ENCODE measurements at regions not wholly inside any gene's neighbourhood (a gene's known extent, or its start where the extent isn't known, plus 50 kb on each side); places are given as distances from the start of the nearest gene placed in this dataset.
"Not testable (repeated sequence)": the region's sequence is repeated elsewhere in the genome, so short reads cannot be mapped to it uniquely, and the experiment has no call there.

DNA sequence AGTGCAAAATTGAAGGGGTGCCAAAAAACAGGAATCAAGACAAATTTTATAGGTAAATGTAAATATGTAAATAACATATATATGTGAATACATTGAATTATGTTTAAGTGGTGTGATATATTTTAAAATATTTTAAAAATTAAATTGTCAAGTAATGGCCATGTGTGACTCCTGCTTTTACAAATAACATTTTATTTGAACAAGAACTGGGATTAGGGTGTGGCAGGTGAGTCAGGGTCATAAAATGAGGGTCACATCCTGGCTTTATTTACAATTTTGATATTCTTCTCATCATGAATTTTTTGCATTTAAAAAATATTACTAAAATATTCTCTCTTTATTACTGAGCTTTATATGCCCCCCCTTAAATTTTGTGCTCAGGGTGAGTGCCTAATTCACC lies 601.1 kb upstream of the MAN1A1 start:
- TF ChIP-seq, protein P1, sequence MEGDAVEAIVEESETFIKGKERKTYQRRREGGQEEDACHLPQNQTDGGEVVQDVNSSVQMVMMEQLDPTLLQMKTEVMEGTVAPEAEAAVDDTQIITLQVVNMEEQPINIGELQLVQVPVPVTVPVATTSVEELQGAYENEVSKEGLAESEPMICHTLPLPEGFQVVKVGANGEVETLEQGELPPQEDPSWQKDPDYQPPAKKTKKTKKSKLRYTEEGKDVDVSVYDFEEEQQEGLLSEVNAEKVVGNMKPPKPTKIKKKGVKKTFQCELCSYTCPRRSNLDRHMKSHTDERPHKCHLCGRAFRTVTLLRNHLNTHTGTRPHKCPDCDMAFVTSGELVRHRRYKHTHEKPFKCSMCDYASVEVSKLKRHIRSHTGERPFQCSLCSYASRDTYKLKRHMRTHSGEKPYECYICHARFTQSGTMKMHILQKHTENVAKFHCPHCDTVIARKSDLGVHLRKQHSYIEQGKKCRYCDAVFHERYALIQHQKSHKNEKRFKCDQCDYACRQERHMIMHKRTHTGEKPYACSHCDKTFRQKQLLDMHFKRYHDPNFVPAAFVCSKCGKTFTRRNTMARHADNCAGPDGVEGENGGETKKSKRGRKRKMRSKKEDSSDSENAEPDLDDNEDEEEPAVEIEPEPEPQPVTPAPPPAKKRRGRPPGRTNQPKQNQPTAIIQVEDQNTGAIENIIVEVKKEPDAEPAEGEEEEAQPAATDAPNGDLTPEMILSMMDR (IDR thresholded peaks at IDR 0.05; ENCODE audit: unreplicated experiment in 3 of 3) = no peak

DNA sequence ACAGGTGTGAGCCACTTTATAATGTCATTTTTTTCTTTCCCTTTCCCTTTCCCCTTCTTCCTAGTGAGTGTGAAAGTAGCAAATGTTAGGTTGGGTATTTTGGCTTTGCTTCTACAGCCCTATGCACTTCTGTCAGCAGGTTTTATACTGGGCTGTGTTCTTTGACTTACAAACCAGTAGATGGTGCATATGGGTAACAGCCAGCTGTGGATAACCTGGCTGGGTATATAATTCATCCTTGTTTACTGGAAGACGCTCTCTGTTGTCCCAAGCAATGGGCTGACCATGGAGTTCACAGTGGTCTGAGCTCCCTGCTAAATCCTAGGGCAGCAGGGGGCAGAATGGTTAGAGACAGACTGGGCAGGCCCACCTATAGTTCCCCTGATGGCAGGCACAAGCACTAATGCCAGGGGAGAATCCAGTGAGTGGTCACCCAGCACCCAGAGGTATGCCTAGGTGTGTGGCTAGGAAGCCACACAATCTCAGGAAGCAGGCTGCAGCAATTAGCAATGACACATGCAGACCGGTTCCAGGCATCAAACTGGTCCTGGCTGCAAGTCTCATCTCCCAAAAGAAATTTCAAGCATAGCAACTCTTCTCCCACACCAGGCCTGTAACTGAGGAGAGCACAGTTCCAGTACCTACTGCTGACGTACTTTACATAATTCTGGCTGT lies 592.7 kb upstream of the MAN1A1 start:
- no peak overlapping the region for H3K27ac Mint-ChIP-seq
- TF ChIP-seq, protein P1 (IDR thresholded peaks at IDR 0.05; ENCODE audit: unreplicated experiment in 3 of 3) = no peak
- no peaks in the 10 kb centered on the region for H3K36me3 Mint-ChIP-seq (ENCODE audit: low read depth)
- no peak overlapping the region for H3K4me3 Mint-ChIP-seq
- H3K9me3 Mint-ChIP-seq = peaks cover 5% of the 10 kb centered on the region
- H3K27me3 Mint-ChIP-seq (ENCODE audit: low read depth) = peaks cover 3% of the 10 kb centered on the region
- H3K4me1 Mint-ChIP-seq = no peaks in the 10 kb centered on the region

More for the DNA sequence above, 601.1 kb upstream of the MAN1A1 start:
- Mint-ChIP-seq H3K9me3 (no peaks in the 10 kb centered on the region), H3K4me3 (no peak overlapping the region), H3K36me3 (ENCODE audit: low read depth) (no peaks in the 10 kb centered on the region), H3K4me1 (no peaks in the 10 kb centered on the region), H3K27me3 (ENCODE audit: low read depth) (no peaks in the 10 kb centered on the region), H3K27ac (no peak overlapping the region)

GRCh38 chr6:119938752-119939151 lies 589.2 kb upstream of the MAN1A1 start:
- no peak overlapping the region for H3K4me3 Mint-ChIP-seq
- no peaks in the 10 kb centered on the region for H3K4me1 Mint-ChIP-seq
- TF ChIP-seq, protein P1 (IDR thresholded peaks at IDR 0.05; ENCODE audit: unreplicated experiment in 3 of 3) = no peak
- H3K9me3 Mint-ChIP-seq = peaks cover 5% of the 10 kb centered on the region
- H3K27me3 Mint-ChIP-seq (ENCODE audit: low read depth) = peaks cover 3% of the 10 kb centered on the region
- H3K36me3 Mint-ChIP-seq (ENCODE audit: low read depth) = no peaks in the 10 kb centered on the region
- H3K27ac Mint-ChIP-seq = no peak overlapping the region

DNA sequence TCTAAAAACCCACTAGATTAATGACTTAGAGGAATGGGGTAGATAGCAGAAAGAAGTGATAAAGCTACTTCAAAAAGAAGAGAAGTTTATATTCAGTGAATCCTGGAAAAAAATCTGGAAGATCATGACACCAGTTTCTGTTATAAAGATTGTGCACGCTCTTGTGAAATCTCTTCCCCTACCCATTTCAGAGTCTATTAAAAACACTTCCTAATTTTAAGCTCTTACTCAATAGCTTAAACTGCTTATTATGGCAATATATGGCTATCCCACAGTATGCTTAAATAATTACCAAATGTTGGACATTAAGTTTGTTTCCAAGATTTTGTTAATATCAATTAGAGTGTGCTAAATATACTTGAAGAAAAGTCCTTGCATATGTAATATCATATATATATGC lies 585.3 kb upstream of the MAN1A1 start:
- Mint-ChIP-seq H3K4me1 (no peaks in the 10 kb centered on the region), H3K4me3 (no peak overlapping the region), H3K27ac (no peak overlapping the region), H3K36me3 (ENCODE audit: low read depth) (no peaks in the 10 kb centered on the region), H3K27me3 (ENCODE audit: low read depth) (no peaks in the 10 kb centered on the region), H3K9me3 (peaks cover 3% of the 10 kb centered on the region)
- TF ChIP-seq, protein P1 (IDR thresholded peaks at IDR 0.05; ENCODE audit: unreplicated experiment in 3 of 3) = no peak

DNA sequence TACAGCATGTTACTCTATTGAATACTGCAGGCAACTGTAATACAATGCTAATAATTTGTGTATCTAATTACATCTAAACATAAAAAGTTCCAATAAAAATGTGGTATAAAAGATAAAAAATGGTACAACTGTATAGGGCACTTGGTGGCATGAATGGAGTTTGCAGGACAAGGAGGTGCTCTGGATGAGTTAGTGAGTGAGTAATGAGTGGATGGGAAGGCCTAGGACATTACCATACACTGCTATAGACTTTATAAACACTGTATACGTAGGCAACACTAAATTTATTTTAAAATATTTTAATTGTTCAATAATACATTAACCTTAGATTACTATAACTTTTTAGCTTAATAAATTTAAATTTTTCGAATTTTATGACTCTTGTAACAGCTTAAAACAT lies 579.6 kb upstream of the MAN1A1 start:
- H3K27ac Mint-ChIP-seq = no peak overlapping the region
- no peaks in the 10 kb centered on the region for H3K4me1 Mint-ChIP-seq
- no peaks in the 10 kb centered on the region for H3K27me3 Mint-ChIP-seq (ENCODE audit: low read depth)
- H3K36me3 Mint-ChIP-seq (ENCODE audit: low read depth) = no peaks in the 10 kb centered on the region
- TF ChIP-seq, protein P1 (IDR thresholded peaks at IDR 0.05; ENCODE audit: unreplicated experiment in 3 of 3) = no peak
- H3K4me3 Mint-ChIP-seq = no peak overlapping the region
- peaks cover 16% of the 10 kb centered on the region for H3K9me3 Mint-ChIP-seq

DNA sequence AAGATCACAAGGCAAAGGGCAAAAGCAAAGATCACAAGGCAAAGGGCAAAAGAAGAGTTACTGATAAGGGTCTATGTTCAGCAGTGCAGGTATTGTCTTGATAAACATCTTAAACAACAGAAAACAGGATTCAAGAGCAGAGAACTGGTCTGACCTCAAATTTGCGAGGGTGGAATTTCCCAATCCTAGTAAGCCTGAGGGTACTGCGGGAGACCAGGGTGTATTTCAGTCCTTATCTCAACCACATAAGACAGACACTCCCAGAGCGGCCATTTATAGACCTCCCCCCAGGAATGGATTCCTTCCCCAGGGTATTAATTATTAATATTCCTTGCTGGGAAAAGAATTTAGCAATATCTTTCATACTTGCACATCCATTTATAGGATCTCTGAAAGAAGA lies 575.3 kb upstream of the MAN1A1 start:
- not testable (repeated sequence) for H3K27me3 Mint-ChIP-seq (ENCODE audit: low read depth); H3K36me3 Mint-ChIP-seq (ENCODE audit: low read depth)

More for the DNA sequence above, 575.3 kb upstream of the MAN1A1 start:
- H3K4me3 Mint-ChIP-seq, H3K27ac Mint-ChIP-seq, H3K4me1 Mint-ChIP-seq: not testable (repeated sequence)
- H3K9me3 Mint-ChIP-seq = peaks cover 47% of the 10 kb centered on the region
